ENCODE measurements at regions not wholly inside any gene's neighbourhood (a gene's known extent, or its start where the extent isn't known, plus 50 kb on each side); places are given as distances from the start of the nearest gene placed in this dataset.

GRCh38 chr2:212711856-212712255 lies 173.3 kb upstream of the ERBB4 start:
- TF ChIP-seq POLR2A (IDR thresholded peaks at IDR 0.05): no peak
- TF ChIP-seq, protein P1, sequence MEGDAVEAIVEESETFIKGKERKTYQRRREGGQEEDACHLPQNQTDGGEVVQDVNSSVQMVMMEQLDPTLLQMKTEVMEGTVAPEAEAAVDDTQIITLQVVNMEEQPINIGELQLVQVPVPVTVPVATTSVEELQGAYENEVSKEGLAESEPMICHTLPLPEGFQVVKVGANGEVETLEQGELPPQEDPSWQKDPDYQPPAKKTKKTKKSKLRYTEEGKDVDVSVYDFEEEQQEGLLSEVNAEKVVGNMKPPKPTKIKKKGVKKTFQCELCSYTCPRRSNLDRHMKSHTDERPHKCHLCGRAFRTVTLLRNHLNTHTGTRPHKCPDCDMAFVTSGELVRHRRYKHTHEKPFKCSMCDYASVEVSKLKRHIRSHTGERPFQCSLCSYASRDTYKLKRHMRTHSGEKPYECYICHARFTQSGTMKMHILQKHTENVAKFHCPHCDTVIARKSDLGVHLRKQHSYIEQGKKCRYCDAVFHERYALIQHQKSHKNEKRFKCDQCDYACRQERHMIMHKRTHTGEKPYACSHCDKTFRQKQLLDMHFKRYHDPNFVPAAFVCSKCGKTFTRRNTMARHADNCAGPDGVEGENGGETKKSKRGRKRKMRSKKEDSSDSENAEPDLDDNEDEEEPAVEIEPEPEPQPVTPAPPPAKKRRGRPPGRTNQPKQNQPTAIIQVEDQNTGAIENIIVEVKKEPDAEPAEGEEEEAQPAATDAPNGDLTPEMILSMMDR (IDR thresholded peaks at IDR 0.05): no peak
